Adrenal gland (tissue), 9 donors: ENCODE measurements at regions not wholly inside any gene's neighbourhood (a gene's known extent, or its start where the extent isn't known, plus 50 kb on each side); places are given as distances from the start of the nearest gene placed in this dataset.

Source experiments
- DNase-seq, 7 donors: peaks; one replicate each; pipeline ENCODE4 v3.0.0-alpha.2; 2019 to 2020
- H3K27ac ChIP-seq, 5 donors: fragments of 200-600 bp; sonication (generic) in 4 of 5; 1 replicate in 3 of 5; 2 replicates in 2 of 5; pipeline versions ENCODE4 v1.5.1 to v1.8.0; 2016 to 2020; ENCODE audit warnings: mild to moderate bottlenecking in 1 of 5
- H3K27me3 ChIP-seq: fragments of 200-600 bp; 2 replicates; pipeline ENCODE4 v1.8.0; 2021
- H3K36me3 ChIP-seq, 2 donors: fragments of 200-600 bp; replicated peaks in 1 of 2; 1 replicate in 1 of 2; 2 replicates in 1 of 2; pipeline versions ENCODE4 v1.5.1 to v1.8.0; 2018 to 2022
- H3K4me1 ChIP-seq, 2 donors: fragments of 200-600 bp; replicated peaks in 1 of 2; 1 replicate in 1 of 2; 2 replicates in 1 of 2; pipeline versions ENCODE4 v1.5.1 to v1.8.0; 2018 to 2021
- H3K4me3 ChIP-seq, 4 donors: fragments of 200-600 bp; sonication (generic) in 3 of 4; one replicate each; pipeline ENCODE4 v1.5.1; 2016 to 2018
- H3K9me3 ChIP-seq, 3 donors: fragments of 200-600 bp; sonication (generic) in 1 of 3; replicated peaks in 1 of 3; 1 replicate in 2 of 3; 2 replicates in 1 of 3; pipeline versions ENCODE4 v1.5.1 to v1.8.0; 2016 to 2021
- CTCF ChIP-seq, 6 experiments: fragments of 450-650 bp in 4 of 6; fragments of 200-600 bp in 2 of 6; sonication (generic) in 1 of 6; IDR thresholded peaks; 1 replicate in 5 of 6; 2 replicates in 1 of 6; pipeline versions ENCODE4 v1.5.1 to v1.8.0; 2016 to 2021; ENCODE audit warnings: antibody characterized with exemption in 6 of 6, mild to moderate bottlenecking in 2 of 6, moderate library complexity in 1 of 6
- POLR2A ChIP-seq, 2 donors: fragments of 450-650 bp; IDR thresholded peaks; one replicate each; pipeline ENCODE4 v1.6.1; 2017; ENCODE audit warnings: antibody characterized with exemption in 2 of 2, mild to moderate bottlenecking in 2 of 2, moderate library complexity in 1 of 2
- WGBS, 4 donors: extraction: QIAGEN DNeasy Blood & Tissue Kit in 2 of 4; methylation state at CpG; one replicate each; pipeline versions ENCODE4 v1.1.5 to v1.1.7; 2013 to 2017; 5-methylcytosine and 5-hydroxymethylcytosine counted together
- intact Hi-C, 2 donors: fragments of 100-400 bp; cut with DNase I; formaldehyde crosslinking; loops; one replicate each; pipeline versions ENCODE4 v1.14.1 to v1.15.0; 2022 to 2023
- donor health status: healthy with polysubstance abuse.
- donor health status: Bipolar disorder and iron deficiency.
- donor health status: DM: yes; HTN: yes; CAD: no.
- donor health status: DM: no; HTN: no; CAD: no.
- donor health status: DM: no; HTN: no; CAD: no.

- Histone ChIP-seq H3K27me3 (no peaks in the 10 kb centered on the region), H3K4me3 (no peak overlapping the region), H3K36me3 (no peaks in the 10 kb centered on the region), H3K9me3 (no peaks in the 10 kb centered on the region), H3K27ac (peak overlapping the region in 1 of 5 donors; percentile 15), H3K4me1 (no peaks in the 10 kb centered on the region)
- no peak for TF ChIP-seq CTCF (IDR thresholded peaks at IDR 0.05)
- 73 to 86% (median 78%) methylated on average over 5 of the region's 5 CpGs for WGBS, 4 donors
- no peak for DNase-seq
- intact Hi-C loops, result no loop called here
These were observed 253.8 kb upstream of the PRDM1 start for GRCh38 chr6:105832313-105832761.

GRCh38 chr6:105831311-105832097 lies 254.6 kb upstream of the PRDM1 start:
- intact Hi-C loops, result no loop called here
- DNase-seq, result no peak
- Histone ChIP-seq H3K36me3 (no peaks in the 10 kb centered on the region), H3K27me3 (no peaks in the 10 kb centered on the region), H3K4me3 (no peak overlapping the region), H3K4me1 (no peaks in the 10 kb centered on the region), H3K27ac (peak overlapping the region in 1 of 5 donors; percentile 15), H3K9me3 (no peaks in the 10 kb centered on the region)
- TF ChIP-seq POLR2A (IDR thresholded peaks at IDR 0.05) (no peak), CTCF (IDR thresholded peaks at IDR 0.05) (no peak)
- WGBS, 4 donors, result 76 to 82% (median 79%) methylated on average over 5 of the region's 5 CpGs

- Histone ChIP-seq H3K27me3 (no peaks in the 10 kb centered on the region), H3K4me3 (no peak overlapping the region), H3K4me1 (no peaks in the 10 kb centered on the region), H3K27ac (no peak overlapping the region), H3K36me3 (no peaks in the 10 kb centered on the region), H3K9me3 (no peaks in the 10 kb centered on the region)
- no peak for DNase-seq
- intact Hi-C loops, result no loop called here
- WGBS, 4 donors, result 73 to 89% (median 77%) methylated on average over 1 of the region's 1 CpG
- TF ChIP-seq POLR2A (IDR thresholded peaks at IDR 0.05), result no peak
- TF ChIP-seq CTCF (IDR thresholded peaks at IDR 0.05), result no peak
These were observed 260.9 kb upstream of the PRDM1 start for GRCh38 chr6:105825210-105825609.

- Histone ChIP-seq H3K4me1 (no peaks in the 10 kb centered on the region), H3K27me3 (no peaks in the 10 kb centered on the region)
- intact Hi-C loops, result no loop called here
These were observed 261.4 kb upstream of the PRDM1 start for GRCh38 chr6:105824732-105825131.

More at GRCh38 chr6:105824732-105825131, 261.4 kb upstream of the PRDM1 start:
- H3K9me3 ChIP-seq, result no peaks in the 10 kb centered on the region
- no peak overlapping the region for H3K4me3 ChIP-seq
- WGBS, 4 donors, result 71 to 88% (median 82%) methylated on average over 1 of the region's 1 CpG
- no peak for DNase-seq
- no peak overlapping the region for H3K27ac ChIP-seq
- TF ChIP-seq POLR2A (IDR thresholded peaks at IDR 0.05) (no peak), CTCF (IDR thresholded peaks at IDR 0.05) (no peak)
- no peaks in the 10 kb centered on the region for H3K36me3 ChIP-seq
